ENCODE measurements at regions not wholly inside any gene's neighbourhood (a gene's known extent, or its start where the extent isn't known, plus 50 kb on each side); places are given as distances from the start of the nearest gene placed in this dataset.

GRCh38 chr2:57554348-57554747 lies 492.3 kb upstream of the VRK2 start:
- H2AFZ ChIP-seq (ENCODE audit: low read length): no peak overlapping the region
- no peaks in the 10 kb centered on the region for H3K36me3 ChIP-seq (ENCODE audit: control insufficient read depth in 2 of 4, insufficient read depth in 4 of 4, low read length in 3 of 4)
- H3K4me3 ChIP-seq (ENCODE audit: extremely low read depth in 1 of 4, insufficient read depth in 2 of 4, low read depth in 3 of 4, low read length in 4 of 4): no peak overlapping the region
- H3K27me3 ChIP-seq (replicated peaks in 1 of 4; ENCODE audit: control insufficient read depth in 3 of 4, extremely low read depth in 1 of 4, insufficient read depth in 3 of 4, low read length in 3 of 4): no peaks in the 10 kb centered on the region
- H3K79me2 ChIP-seq (ENCODE audit: control insufficient read depth in 1 of 2, insufficient read depth in 2 of 2, low read length in 2 of 2): no peaks in the 10 kb centered on the region
- H2BK12ac ChIP-seq (ENCODE audit: low read depth, low read length): no peak overlapping the region
- no peak overlapping the region for H3K4ac ChIP-seq (replicated peaks; ENCODE audit: insufficient read length, low read depth, low read length)
- H4K91ac ChIP-seq (replicated peaks; ENCODE audit: insufficient read length, low read length): no peak overlapping the region
- H3K9me3 ChIP-seq (ENCODE audit: insufficient read depth in 2 of 2, low read depth in 1 of 2, low read length in 1 of 2): peaks cover 0 to 10% of the 10 kb centered on the region in 2 experiments; a peak in 1 of 4 replicates
- H4K5ac ChIP-seq (ENCODE audit: insufficient read length, low read depth, low read length): no peak overlapping the region
- no peaks in the 10 kb centered on the region for H3K79me1 ChIP-seq (ENCODE audit: low read depth, low read length)
- ChIA-PET CTCF (ENCODE audit: partially characterized antibody) (no interaction called here), POLR2A (ENCODE audit: partially characterized antibody) (no interaction called here)
- H3K27ac ChIP-seq (ENCODE audit: low read depth, low read length): no peak overlapping the region
- no peak overlapping the region for H2BK120ac ChIP-seq (replicated peaks; ENCODE audit: low read depth, low read length)
- no peak overlapping the region for H4K8ac ChIP-seq (ENCODE audit: extremely low read depth, insufficient read depth, low read length)
- H3K4me2 ChIP-seq (ENCODE audit: insufficient read depth in 1 of 2, low read depth in 2 of 2, low read length in 2 of 2): no peak overlapping the region
- H3K14ac ChIP-seq (ENCODE audit: insufficient read length): no peak overlapping the region
- FAIRE-seq (no peak), DNase-seq (ENCODE audit: low read depth in 1 of 2, low spot score in 2 of 2) (no peak)
- H2BK15ac ChIP-seq (ENCODE audit: low read length): no peak overlapping the region
- no peak overlapping the region for H2BK20ac ChIP-seq (ENCODE audit: low read length)
- TF ChIP-seq NRF1 (IDR thresholded peaks at IDR 0.05; ENCODE audit: low read depth, low read length) (no peak), ATF3 (IDR thresholded peaks at IDR 0.05; ENCODE audit: insufficient read depth, low read depth, low read length) (no peak), ASH2L (IDR thresholded peaks at IDR 0.05; ENCODE audit: low read length) (no peak), ZNF274 (IDR thresholded peaks at IDR 0.05; ENCODE audit: borderline replicate concordance, extremely low read depth, low read length) (no peak), TAF1 (IDR thresholded peaks at IDR 0.05; ENCODE audit: low read depth, low read length) (no peak), EZH2 (IDR thresholded peaks at IDR 0.05; ENCODE audit: low read depth, low read length, severe bottlenecking) (no peak), YY1 (IDR thresholded peaks at IDR 0.05; ENCODE audit: low read depth, low read length) (no peak), TBP (IDR thresholded peaks at IDR 0.05; ENCODE audit: low read depth, low read length) (no peak), CBX5 (IDR thresholded peaks at IDR 0.05; ENCODE audit: low read depth, low read length) (no peak), JUN (IDR thresholded peaks at IDR 0.05; ENCODE audit: low read depth, low read length) (no peak), GABPA (IDR thresholded peaks at IDR 0.05; ENCODE audit: borderline replicate concordance, insufficient read depth, low read length) (no peak), CREB1 (IDR thresholded peaks at IDR 0.05) (no peak), SP4 (IDR thresholded peaks at IDR 0.05; ENCODE audit: low read length) (no peak), SAP30 (IDR thresholded peaks at IDR 0.05; ENCODE audit: insufficient read depth, insufficient replicate concordance, low read length) (no peak)
- TF ChIP-seq, protein P1, sequence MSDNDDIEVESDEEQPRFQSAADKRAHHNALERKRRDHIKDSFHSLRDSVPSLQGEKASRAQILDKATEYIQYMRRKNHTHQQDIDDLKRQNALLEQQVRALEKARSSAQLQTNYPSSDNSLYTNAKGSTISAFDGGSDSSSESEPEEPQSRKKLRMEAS (IDR thresholded peaks at IDR 0.05): no peak
- no peak overlapping the region for H3K18ac ChIP-seq (ENCODE audit: extremely low read depth, low read length)
- no peaks in the 10 kb centered on the region for H3K23me2 ChIP-seq (ENCODE audit: low read depth, low read length)
- no peak overlapping the region for H3K9ac ChIP-seq (replicated peaks in 1 of 4; ENCODE audit: extremely low read depth in 1 of 4, low read depth in 3 of 4, low read length in 3 of 4)
- H3K4me1 ChIP-seq (replicated peaks in 1 of 4; ENCODE audit: control insufficient read depth in 3 of 4, insufficient read depth in 4 of 4, low read length in 3 of 4): no peaks in the 10 kb centered on the region
- H2BK5ac ChIP-seq (ENCODE audit: low read depth, low read length): no peak overlapping the region
- no peak overlapping the region for H3K23ac ChIP-seq (ENCODE audit: insufficient read length)
- no peak overlapping the region for H3K56ac ChIP-seq (replicated peaks; ENCODE audit: insufficient read length, low read depth, low read length)
- no peaks in the 10 kb centered on the region for H4K20me1 ChIP-seq (replicated peaks in 1 of 2; ENCODE audit: control insufficient read depth in 1 of 2, insufficient read depth in 2 of 2, low read length in 2 of 2)
- H2AK5ac ChIP-seq (ENCODE audit: low read depth, low read length): no peak overlapping the region

Measured in H1 (cell line).